Liver (tissue), 3 donors: ENCODE measurements at regions not wholly inside any gene's neighbourhood (a gene's known extent, or its start where the extent isn't known, plus 50 kb on each side); places are given as distances from the start of the nearest gene placed in this dataset.

Experiments used
- EGR1 ChIP-seq, 2 donors: IDR thresholded peaks; 2 replicates each; pipeline ENCODE4 v1.6.1; 2016 to 2018; ENCODE audit warnings: antibody characterized with exemption in 2 of 2, low read depth in 2 of 2
- FOXA1 ChIP-seq: IDR thresholded peaks from 2 replicates; pipeline ENCODE4 v1.6.1; 2016; ENCODE audit warnings: antibody characterized with exemption
- GABPA ChIP-seq, 2 donors: IDR thresholded peaks in 1 of 2; conservative IDR thresholded peaks in 1 of 2; 2 replicates each; pipeline ENCODE4 v1.6.1; 2016; ENCODE audit warnings: antibody characterized with exemption in 2 of 2, mild to moderate bottlenecking in 1 of 2, moderate library complexity in 1 of 2
- RAD21 ChIP-seq, 2 donors: IDR thresholded peaks; 2 replicates each; pipeline ENCODE4 v1.6.1; 2016; ENCODE audit warnings: antibody characterized with exemption in 2 of 2, mild to moderate bottlenecking in 2 of 2
- RXRA ChIP-seq, 2 donors: IDR thresholded peaks; 2 replicates each; pipeline ENCODE4 v1.6.1; 2017 to 2018; ENCODE audit warnings: antibody characterized with exemption in 2 of 2, mild to moderate bottlenecking in 1 of 2
- TF ChIP-seq, protein P1 (sequence below): fragments of 150-350 bp; IDR thresholded peaks from 2 replicates; pipeline ENCODE4 v1.5.1; 2017; ENCODE audit warnings: improper control_type of control experiment, low read depth, low read length; ENCODE audit not compliant: missing input control
- TF ChIP-seq, protein P2 (sequence below): IDR thresholded peaks from 2 replicates; pipeline ENCODE4 v1.6.1; 2016; ENCODE audit warnings: antibody characterized with exemption, mild to moderate bottlenecking
- TF ChIP-seq, protein P3 (sequence below): IDR thresholded peaks from 2 replicates; pipeline ENCODE4 v1.6.1; 2016; ENCODE audit warnings: antibody characterized with exemption
- donor health status: healthy.
- donor health status: healthy.

DNA sequence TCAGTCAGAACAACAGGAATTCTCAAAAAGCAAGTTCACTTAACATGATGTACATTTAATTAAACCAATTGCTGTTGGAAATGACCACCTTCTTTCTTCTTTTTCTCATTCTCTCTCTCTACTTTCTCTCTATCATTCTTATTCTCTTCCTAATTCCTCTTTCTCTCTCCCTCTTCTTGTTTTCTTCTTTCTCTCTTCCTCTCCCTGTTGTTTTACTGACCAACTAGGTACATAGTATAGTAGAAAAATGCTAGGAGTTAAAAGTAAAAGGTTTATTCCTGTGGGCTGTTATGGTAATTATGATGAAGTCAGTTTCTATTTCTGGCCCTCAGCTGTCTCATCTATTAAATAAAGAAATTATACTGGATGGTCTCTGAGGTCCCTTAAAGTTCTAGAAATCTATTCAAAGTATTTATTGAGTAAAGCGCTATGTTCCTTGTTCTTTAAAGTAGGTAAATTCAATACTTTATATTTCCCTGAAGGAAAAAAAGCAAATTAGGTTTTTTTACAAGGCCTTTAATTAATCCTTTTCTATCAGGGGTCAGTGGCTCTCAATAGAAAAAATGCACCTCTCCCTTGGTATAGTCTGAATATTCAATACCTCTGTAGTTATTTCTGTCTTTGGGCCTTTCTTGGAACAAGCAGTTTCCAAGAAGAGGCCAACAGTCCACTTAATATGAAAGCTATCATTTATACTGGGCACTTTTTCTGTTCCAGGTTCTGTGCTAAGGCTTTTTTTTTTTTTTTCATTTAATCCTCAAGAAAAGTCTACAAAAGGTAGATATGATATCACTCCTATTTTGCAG, 102.3 kb upstream of the SLC30A5 start:
- TF ChIP-seq, protein P1, sequence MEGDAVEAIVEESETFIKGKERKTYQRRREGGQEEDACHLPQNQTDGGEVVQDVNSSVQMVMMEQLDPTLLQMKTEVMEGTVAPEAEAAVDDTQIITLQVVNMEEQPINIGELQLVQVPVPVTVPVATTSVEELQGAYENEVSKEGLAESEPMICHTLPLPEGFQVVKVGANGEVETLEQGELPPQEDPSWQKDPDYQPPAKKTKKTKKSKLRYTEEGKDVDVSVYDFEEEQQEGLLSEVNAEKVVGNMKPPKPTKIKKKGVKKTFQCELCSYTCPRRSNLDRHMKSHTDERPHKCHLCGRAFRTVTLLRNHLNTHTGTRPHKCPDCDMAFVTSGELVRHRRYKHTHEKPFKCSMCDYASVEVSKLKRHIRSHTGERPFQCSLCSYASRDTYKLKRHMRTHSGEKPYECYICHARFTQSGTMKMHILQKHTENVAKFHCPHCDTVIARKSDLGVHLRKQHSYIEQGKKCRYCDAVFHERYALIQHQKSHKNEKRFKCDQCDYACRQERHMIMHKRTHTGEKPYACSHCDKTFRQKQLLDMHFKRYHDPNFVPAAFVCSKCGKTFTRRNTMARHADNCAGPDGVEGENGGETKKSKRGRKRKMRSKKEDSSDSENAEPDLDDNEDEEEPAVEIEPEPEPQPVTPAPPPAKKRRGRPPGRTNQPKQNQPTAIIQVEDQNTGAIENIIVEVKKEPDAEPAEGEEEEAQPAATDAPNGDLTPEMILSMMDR = no peak
- TF ChIP-seq, protein P2, sequence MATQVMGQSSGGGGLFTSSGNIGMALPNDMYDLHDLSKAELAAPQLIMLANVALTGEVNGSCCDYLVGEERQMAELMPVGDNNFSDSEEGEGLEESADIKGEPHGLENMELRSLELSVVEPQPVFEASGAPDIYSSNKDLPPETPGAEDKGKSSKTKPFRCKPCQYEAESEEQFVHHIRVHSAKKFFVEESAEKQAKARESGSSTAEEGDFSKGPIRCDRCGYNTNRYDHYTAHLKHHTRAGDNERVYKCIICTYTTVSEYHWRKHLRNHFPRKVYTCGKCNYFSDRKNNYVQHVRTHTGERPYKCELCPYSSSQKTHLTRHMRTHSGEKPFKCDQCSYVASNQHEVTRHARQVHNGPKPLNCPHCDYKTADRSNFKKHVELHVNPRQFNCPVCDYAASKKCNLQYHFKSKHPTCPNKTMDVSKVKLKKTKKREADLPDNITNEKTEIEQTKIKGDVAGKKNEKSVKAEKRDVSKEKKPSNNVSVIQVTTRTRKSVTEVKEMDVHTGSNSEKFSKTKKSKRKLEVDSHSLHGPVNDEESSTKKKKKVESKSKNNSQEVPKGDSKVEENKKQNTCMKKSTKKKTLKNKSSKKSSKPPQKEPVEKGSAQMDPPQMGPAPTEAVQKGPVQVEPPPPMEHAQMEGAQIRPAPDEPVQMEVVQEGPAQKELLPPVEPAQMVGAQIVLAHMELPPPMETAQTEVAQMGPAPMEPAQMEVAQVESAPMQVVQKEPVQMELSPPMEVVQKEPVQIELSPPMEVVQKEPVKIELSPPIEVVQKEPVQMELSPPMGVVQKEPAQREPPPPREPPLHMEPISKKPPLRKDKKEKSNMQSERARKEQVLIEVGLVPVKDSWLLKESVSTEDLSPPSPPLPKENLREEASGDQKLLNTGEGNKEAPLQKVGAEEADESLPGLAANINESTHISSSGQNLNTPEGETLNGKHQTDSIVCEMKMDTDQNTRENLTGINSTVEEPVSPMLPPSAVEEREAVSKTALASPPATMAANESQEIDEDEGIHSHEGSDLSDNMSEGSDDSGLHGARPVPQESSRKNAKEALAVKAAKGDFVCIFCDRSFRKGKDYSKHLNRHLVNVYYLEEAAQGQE = no peak
- TF ChIP-seq, protein P3, sequence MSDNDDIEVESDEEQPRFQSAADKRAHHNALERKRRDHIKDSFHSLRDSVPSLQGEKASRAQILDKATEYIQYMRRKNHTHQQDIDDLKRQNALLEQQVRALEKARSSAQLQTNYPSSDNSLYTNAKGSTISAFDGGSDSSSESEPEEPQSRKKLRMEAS = no peak
- no peak for TF ChIP-seq EGR1 (IDR thresholded peaks at IDR 0.05; ENCODE audit: low read depth in 2 of 2)
- no peak for TF ChIP-seq RAD21 (IDR thresholded peaks at IDR 0.05)
- TF ChIP-seq FOXA1 = no peak
- TF ChIP-seq RXRA (IDR thresholded peaks at IDR 0.05) = no peak
- no peak for TF ChIP-seq GABPA (IDR thresholded peaks at IDR 0.05 in 1 of 2, conservative IDR thresholded peaks at IDR 0.05 in 1 of 2)
